ENCODE measurements at regions not wholly inside any gene's neighbourhood (a gene's known extent, or its start where the extent isn't known, plus 50 kb on each side); places are given as distances from the start of the nearest gene placed in this dataset.
A peak's percentile ranks its signal among the peaks of the same experiment; 100 is the strongest.

GRCh38 chr16:54812229-54812628, 118.4 kb upstream of the IRX5 start:
- no peak for TF ChIP-seq ZFX (IDR thresholded peaks at IDR 0.05; ENCODE audit: borderline replicate concordance)
- peak; percentile 41; the same call in 1 of the 2 replicates for TF ChIP-seq CTCF (IDR thresholded peaks at IDR 0.05)

DNA sequence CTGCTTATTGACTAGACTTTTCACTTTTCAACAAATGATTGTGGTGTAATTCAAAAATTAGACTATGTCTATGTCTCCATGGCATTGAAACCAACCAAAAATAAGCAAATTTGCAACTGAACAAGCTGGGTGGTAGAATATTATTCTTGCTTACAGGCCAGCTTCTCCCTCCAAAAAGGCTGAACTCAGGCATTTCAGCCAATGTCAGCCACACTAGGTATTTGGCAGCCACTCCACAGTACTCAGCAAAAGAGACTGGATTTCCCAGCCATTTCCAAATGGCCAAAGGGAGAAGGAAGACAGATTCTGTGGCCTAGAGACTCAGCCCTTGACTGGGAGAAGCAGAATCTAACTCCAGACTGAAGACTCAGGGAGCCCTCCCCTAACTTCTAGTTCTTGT, 121.8 kb upstream of the IRX5 start:
- no peak overlapping the region for H3K27ac ChIP-seq
- TF ChIP-seq CTCF (IDR thresholded peaks at IDR 0.05) (no peak), ZFX (IDR thresholded peaks at IDR 0.05; ENCODE audit: borderline replicate concordance) (no peak)

More at GRCh38 chr16:54812229-54812628, 118.4 kb upstream of the IRX5 start:
- no peak overlapping the region for H3K27ac ChIP-seq

- H3K27ac ChIP-seq: no peak overlapping the region
- TF ChIP-seq ZFX (IDR thresholded peaks at IDR 0.05; ENCODE audit: borderline replicate concordance) (no peak), CTCF (IDR thresholded peaks at IDR 0.05) (no peak)
Observed at GRCh38 chr16:54806881-54807360, 123.7 kb upstream of the IRX5 start.

DNA sequence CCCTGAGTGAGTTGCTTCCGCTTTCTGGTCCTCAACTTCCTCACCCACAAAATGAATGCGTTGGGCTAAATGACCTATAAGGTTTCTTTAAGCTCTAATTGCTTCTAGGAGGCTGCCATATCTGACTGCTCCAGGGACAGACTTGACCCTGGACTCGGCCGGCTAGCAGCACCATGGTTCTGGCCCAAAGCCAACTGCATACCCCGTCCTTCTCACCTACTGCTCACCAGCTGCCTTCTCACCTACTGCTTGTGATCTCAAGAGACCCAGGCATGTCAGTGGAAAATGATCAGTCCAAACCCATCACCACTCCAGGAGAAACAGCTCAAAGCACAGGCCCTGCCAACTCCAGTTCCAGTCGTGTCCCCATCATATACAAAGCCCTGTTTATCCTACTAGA, 124.3 kb upstream of the IRX5 start:
- H3K27ac ChIP-seq: no peak overlapping the region
- TF ChIP-seq CTCF (IDR thresholded peaks at IDR 0.05) (no peak), ZFX (IDR thresholded peaks at IDR 0.05; ENCODE audit: borderline replicate concordance) (no peak)

GRCh38 chr16:54805648-54806047, 125.0 kb upstream of the IRX5 start:
- H3K27ac ChIP-seq: no peak overlapping the region
- TF ChIP-seq ZFX (IDR thresholded peaks at IDR 0.05; ENCODE audit: borderline replicate concordance) (no peak), CTCF (IDR thresholded peaks at IDR 0.05) (no peak)

DNA sequence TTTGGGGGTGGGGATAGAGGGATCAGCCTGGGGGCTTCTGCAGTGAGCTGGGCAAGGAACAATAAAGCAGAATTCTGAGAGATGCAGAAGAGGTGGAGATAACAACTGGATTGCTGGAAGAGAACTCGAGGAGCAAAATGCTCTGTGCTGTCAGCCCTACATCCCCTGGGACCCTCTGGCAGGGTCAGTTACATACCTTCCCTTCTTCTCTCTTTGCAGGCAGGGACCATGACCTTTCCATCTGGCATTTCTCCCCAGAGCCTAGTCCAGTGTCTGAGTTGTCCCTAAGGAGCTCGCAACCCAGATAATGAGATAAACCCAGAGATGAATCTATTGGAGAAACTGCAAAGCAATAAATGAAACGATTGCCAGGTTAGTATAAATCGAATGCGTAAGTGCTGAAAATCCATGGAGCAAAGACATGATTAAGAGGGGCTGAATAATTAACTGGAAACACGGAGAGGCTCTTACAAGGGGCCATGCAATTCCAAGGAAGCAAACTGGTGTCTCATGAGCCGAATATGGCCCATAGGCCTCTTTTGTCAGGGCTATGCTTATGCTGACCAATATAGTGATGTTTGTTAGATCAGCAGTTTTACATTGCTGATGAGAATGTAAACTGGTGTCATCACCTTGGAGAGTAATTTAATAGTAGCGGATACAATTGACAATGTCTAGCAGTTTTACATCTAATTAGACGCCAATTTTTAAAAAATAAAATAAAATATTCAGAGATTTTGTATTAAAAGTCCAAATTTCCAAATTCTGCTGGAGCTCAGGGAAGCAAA, 129.4 kb upstream of the IRX5 start:
- H3K27ac ChIP-seq: no peak overlapping the region
- TF ChIP-seq CTCF (IDR thresholded peaks at IDR 0.05) (no peak), ZFX (IDR thresholded peaks at IDR 0.05; ENCODE audit: borderline replicate concordance) (no peak)

DNA sequence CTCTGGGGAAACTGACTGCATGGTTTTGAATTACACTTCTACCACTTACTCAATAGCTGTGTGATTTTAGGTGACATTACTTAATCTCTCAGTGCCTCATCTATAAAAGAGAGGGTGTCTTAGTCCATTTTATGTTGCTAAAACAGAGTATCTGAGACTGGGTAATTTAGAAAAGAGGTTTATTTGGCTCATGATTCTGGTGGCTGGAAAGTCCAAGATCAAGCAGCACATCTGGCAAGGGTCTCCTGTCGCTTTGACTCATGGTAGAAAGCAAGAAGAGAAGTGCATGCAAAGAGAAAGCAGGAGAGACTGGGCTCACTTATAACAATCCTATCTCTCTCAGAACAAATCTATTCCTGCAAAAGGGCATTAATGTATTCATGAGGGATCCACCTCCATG, 132.4 kb upstream of the IRX5 start:
- H3K27ac ChIP-seq: no peak overlapping the region
- TF ChIP-seq ZFX (IDR thresholded peaks at IDR 0.05; ENCODE audit: borderline replicate concordance): no peak
- no peak for TF ChIP-seq CTCF (IDR thresholded peaks at IDR 0.05)
